RWPE2 (cell line): ENCODE measurements at regions not wholly inside any gene's neighbourhood (a gene's known extent, or its start where the extent isn't known, plus 50 kb on each side); places are given as distances from the start of the nearest gene placed in this dataset.
"Not testable (repeated sequence)": the region's sequence is repeated elsewhere in the genome, so short reads cannot be mapped to it uniquely, and the experiment has no call there.

Source experiments
- ATAC-seq: fragments of 200-7000 bp; cut with Tn5 transposase; 3 replicates; pipeline ENCODE4 v1.9.1; 2021; ENCODE audit warnings: low read depth
- DNase-seq: peaks from one replicate; pipeline ENCODE4 v3.0.0-alpha.2; 2020; ENCODE audit warnings: low spot score
- H3K27ac ChIP-seq: fragments of 450-650 bp; 2 replicates; pipeline ENCODE4 v1.5.1; 2017; ENCODE audit warnings: mild to moderate bottlenecking; ENCODE audit not compliant: poor library complexity, severe bottlenecking
- H3K27me3 ChIP-seq: fragments of 250-450 bp; sonication (Bioruptor Pico); 2 replicates; pipeline ENCODE4 v1.5.1; 2021; ENCODE audit warnings: mild to moderate bottlenecking, moderate library complexity; ENCODE audit not compliant: insufficient read depth, poor library complexity, severe bottlenecking
- H3K36me3 ChIP-seq: fragments of 250-450 bp; sonication (Bioruptor Pico); 2 replicates; pipeline ENCODE4 v1.5.1; 2020; ENCODE audit warnings: low read depth, mild to moderate bottlenecking, moderate library complexity
- H3K4me1 ChIP-seq: fragments of 250-450 bp; sonication (Bioruptor Pico); 2 replicates; pipeline ENCODE4 v1.5.1; 2021; ENCODE audit warnings: mild to moderate bottlenecking, moderate library complexity; ENCODE audit not compliant: insufficient read depth, poor library complexity, severe bottlenecking
- H3K4me3 ChIP-seq: fragments of 250-450 bp; sonication (Bioruptor Pico); 2 replicates; pipeline ENCODE4 v1.5.1; 2021; ENCODE audit warnings: mild to moderate bottlenecking, moderate library complexity; ENCODE audit not compliant: severe bottlenecking
- H3K9me3 ChIP-seq: fragments of 250-450 bp; sonication (Bioruptor Pico); 2 replicates; pipeline ENCODE4 v1.5.1; 2021; ENCODE audit warnings: mild to moderate bottlenecking, moderate library complexity; ENCODE audit not compliant: severe bottlenecking
- CTCF ChIP-seq: fragments of 450-650 bp; IDR thresholded peaks from one replicate; pipeline ENCODE4 v1.5.1; 2017; ENCODE audit warnings: mild to moderate bottlenecking, moderate library complexity; ENCODE audit not compliant: poor library complexity, severe bottlenecking

- Histone ChIP-seq H3K27ac (no peak overlapping the region), H3K4me3 (no peak overlapping the region), H3K27me3 (no peaks in the 10 kb centered on the region), H3K36me3 (no peaks in the 10 kb centered on the region), H3K4me1 (no peaks in the 10 kb centered on the region), H3K9me3 (no peaks in the 10 kb centered on the region)
- ATAC-seq (no peak), DNase-seq (no peak)
- no peak for TF ChIP-seq CTCF
Observed at GRCh38 chr2:59816075-59816474, 737.4 kb downstream of the BCL11A start.

- not testable (repeated sequence) for DNase-seq, ATAC-seq, H3K27ac ChIP-seq, H3K9me3 ChIP-seq, H3K27me3 ChIP-seq, H3K36me3 ChIP-seq, H3K4me1 ChIP-seq, H3K4me3 ChIP-seq
Observed at GRCh38 chr2:59810283-59810682, 743.2 kb downstream of the BCL11A start.

- Histone ChIP-seq H3K27me3 (no peaks in the 10 kb centered on the region), H3K27ac (no peak overlapping the region), H3K4me1 (no peaks in the 10 kb centered on the region), H3K4me3 (no peak overlapping the region), H3K36me3 (no peaks in the 10 kb centered on the region), H3K9me3 (no peaks in the 10 kb centered on the region)
- DNase-seq: no peak
- TF ChIP-seq CTCF: no peak
- ATAC-seq: no peak
Observed at GRCh38 chr2:59806486-59806885, 747.0 kb downstream of the BCL11A start.

- H3K27ac ChIP-seq: no peak overlapping the region
- DNase-seq: no peak
- no peak for ATAC-seq
- no peak for TF ChIP-seq CTCF
- H3K4me1 ChIP-seq: no peaks in the 10 kb centered on the region
- H3K36me3 ChIP-seq: no peaks in the 10 kb centered on the region
- H3K4me3 ChIP-seq: no peak overlapping the region
- H3K27me3 ChIP-seq: no peaks in the 10 kb centered on the region
- no peaks in the 10 kb centered on the region for H3K9me3 ChIP-seq
Observed at GRCh38 chr2:59804732-59805131, 748.7 kb downstream of the BCL11A start.

GRCh38 chr2:59803586-59803985 is 749.9 kb downstream of the BCL11A start:
- no peak for TF ChIP-seq CTCF
- no peaks in the 10 kb centered on the region for H3K36me3 ChIP-seq
- H3K27me3 ChIP-seq: no peaks in the 10 kb centered on the region
- ATAC-seq (no peak), DNase-seq (no peak)
- H3K4me3 ChIP-seq: no peak overlapping the region
- no peaks in the 10 kb centered on the region for H3K9me3 ChIP-seq
- H3K4me1 ChIP-seq: no peaks in the 10 kb centered on the region
- H3K27ac ChIP-seq: no peak overlapping the region
